ENCODE measurements at regions not wholly inside any gene's neighbourhood (a gene's known extent, or its start where the extent isn't known, plus 50 kb on each side); places are given as distances from the start of the nearest gene placed in this dataset.
A peak's percentile ranks its signal among the peaks of the same experiment; 100 is the strongest.

DNA sequence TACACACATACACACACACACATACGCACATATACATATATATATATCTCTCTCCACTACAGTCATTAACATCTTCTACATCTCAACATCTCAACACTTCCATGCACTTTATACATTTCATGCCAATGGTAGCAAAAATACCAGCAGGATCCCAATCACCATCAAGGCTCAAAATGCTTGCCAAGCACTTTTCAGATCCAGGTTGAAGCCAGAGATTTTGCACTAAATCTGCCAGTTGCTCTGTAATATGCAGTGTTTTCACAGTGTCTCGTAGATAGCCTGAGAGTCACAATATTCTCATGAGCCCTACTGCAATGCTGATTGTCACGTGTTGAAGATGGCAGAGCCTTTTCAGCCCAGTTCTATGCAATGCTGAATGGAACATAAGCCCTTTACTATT is 1140.9 kb upstream of the C9orf72 start:
- Histone ChIP-seq H3K4me2 (ENCODE audit: low read length, poor library complexity, severe bottlenecking) (no peak overlapping the region), H3K23ac (ENCODE audit: low read length in 2 of 2) (no peak overlapping the region), H3K9ac (ENCODE audit: low read length) (no peak overlapping the region), H2BK12ac (ENCODE audit: low read length in 2 of 2) (no peak overlapping the region), H3K36me3 (ENCODE audit: control insufficient read depth in 1 of 2, insufficient read depth in 2 of 2, low read depth in 1 of 2, low read length in 2 of 2) (no peaks in the 10 kb centered on the region), H3K18ac (ENCODE audit: low read depth in 1 of 2, low read length in 2 of 2) (no peak overlapping the region), H3K79me1 (replicated peaks; ENCODE audit: low read length, poor library complexity, severe bottlenecking) (no peaks in the 10 kb centered on the region), H2BK15ac (ENCODE audit: low read depth, poor library complexity, severe bottlenecking) (no peak overlapping the region), H3K4me1 (ENCODE audit: control insufficient read depth, insufficient read depth, low read depth, low read length) (no peaks in the 10 kb centered on the region), H2AFZ (ENCODE audit: low read depth, low read length) (no peak overlapping the region), H3K4ac (ENCODE audit: low read depth in 1 of 2, low read length in 2 of 2) (no peak overlapping the region), H3K14ac (ENCODE audit: low read length in 2 of 2) (no peak overlapping the region), H3K9me3 (ENCODE audit: control insufficient read depth, low read length) (no peaks in the 10 kb centered on the region), H3K4me3 (ENCODE audit: insufficient read depth in 1 of 2, low read depth in 1 of 2, low read length in 2 of 2) (no peak overlapping the region), H3K27ac (ENCODE audit: low read length, poor library complexity, severe bottlenecking) (no peak overlapping the region), H3K27me3 (ENCODE audit: control insufficient read depth in 1 of 2, insufficient read depth in 1 of 2, low read length in 2 of 2) (no peaks in the 10 kb centered on the region), H4K91ac (ENCODE audit: low read length) (no peak overlapping the region), H2AK5ac (ENCODE audit: low read length, severe bottlenecking) (no peak overlapping the region), H2BK120ac (ENCODE audit: low read depth, low read length) (no peak overlapping the region), H2BK5ac (ENCODE audit: low read depth, low read length, poor library complexity, severe bottlenecking) (no peak overlapping the region), H4K8ac (ENCODE audit: low read length) (no peak overlapping the region)
- WGBS, result 80% methylated on average over 3 of the region's 3 CpGs
- DNase-seq, result no peak

GRCh38 chr9:28718226-28718625 is 1144.9 kb upstream of the C9orf72 start:
- no peak overlapping the region for H2BK12ac ChIP-seq (ENCODE audit: low read length in 2 of 2)
- H3K18ac ChIP-seq (ENCODE audit: low read depth in 1 of 2, low read length in 2 of 2), result no peak overlapping the region
- no peak overlapping the region for H3K9ac ChIP-seq (ENCODE audit: low read length)

GRCh38 chr9:28720746-28721145 is 1147.5 kb upstream of the C9orf72 start:
- Histone ChIP-seq H3K14ac (ENCODE audit: low read length in 2 of 2) (no peak overlapping the region), H2BK15ac (ENCODE audit: low read depth, poor library complexity, severe bottlenecking) (no peak overlapping the region), H3K18ac (ENCODE audit: low read depth in 1 of 2, low read length in 2 of 2) (no peak overlapping the region), H3K79me1 (replicated peaks; ENCODE audit: low read length, poor library complexity, severe bottlenecking) (no peaks in the 10 kb centered on the region), H2AK5ac (ENCODE audit: low read length, severe bottlenecking) (no peak overlapping the region), H3K4ac (ENCODE audit: low read depth in 1 of 2, low read length in 2 of 2) (no peak overlapping the region), H4K8ac (ENCODE audit: low read length) (no peak overlapping the region), H2BK120ac (ENCODE audit: low read depth, low read length) (no peak overlapping the region), H3K27ac (ENCODE audit: low read length, poor library complexity, severe bottlenecking) (no peak overlapping the region), H2BK5ac (ENCODE audit: low read depth, low read length, poor library complexity, severe bottlenecking) (no peak overlapping the region), H4K91ac (ENCODE audit: low read length) (no peak overlapping the region), H2BK12ac (ENCODE audit: low read length in 2 of 2) (no peak overlapping the region), H3K27me3 (ENCODE audit: control insufficient read depth in 1 of 2, insufficient read depth in 1 of 2, low read length in 2 of 2) (no peaks in the 10 kb centered on the region), H3K23ac (ENCODE audit: low read length in 2 of 2) (no peak overlapping the region), H3K4me3 (ENCODE audit: insufficient read depth in 1 of 2, low read depth in 1 of 2, low read length in 2 of 2) (no peak overlapping the region), H3K9ac (ENCODE audit: low read length) (no peak overlapping the region), H3K4me1 (ENCODE audit: control insufficient read depth, insufficient read depth, low read depth, low read length) (no peaks in the 10 kb centered on the region), H3K9me3 (ENCODE audit: control insufficient read depth, low read length) (no peaks in the 10 kb centered on the region), H3K4me2 (ENCODE audit: low read length, poor library complexity, severe bottlenecking) (no peak overlapping the region), H2AFZ (ENCODE audit: low read depth, low read length) (no peak overlapping the region), H3K36me3 (ENCODE audit: control insufficient read depth in 1 of 2, insufficient read depth in 2 of 2, low read depth in 1 of 2, low read length in 2 of 2) (no peaks in the 10 kb centered on the region)
- DNase-seq, result no peak
- WGBS, result no CpG with 5 or more reads among the region's 1 CpG

More at GRCh38 chr9:28718226-28718625, 1144.9 kb upstream of the C9orf72 start:
- H2BK120ac ChIP-seq (ENCODE audit: low read depth, low read length), result no peak overlapping the region
- DNase-seq, result no peak
- H2BK5ac ChIP-seq (ENCODE audit: low read depth, low read length, poor library complexity, severe bottlenecking), result no peak overlapping the region
- no peaks in the 10 kb centered on the region for H3K4me1 ChIP-seq (ENCODE audit: control insufficient read depth, insufficient read depth, low read depth, low read length)
- H2AK5ac ChIP-seq (ENCODE audit: low read length, severe bottlenecking), result no peak overlapping the region
- H3K23ac ChIP-seq (ENCODE audit: low read length in 2 of 2), result no peak overlapping the region
- no peaks in the 10 kb centered on the region for H3K27me3 ChIP-seq (ENCODE audit: control insufficient read depth in 1 of 2, insufficient read depth in 1 of 2, low read length in 2 of 2)
- H2BK15ac ChIP-seq (ENCODE audit: low read depth, poor library complexity, severe bottlenecking), result no peak overlapping the region
- H3K4me2 ChIP-seq (ENCODE audit: low read length, poor library complexity, severe bottlenecking), result no peak overlapping the region
- no peaks in the 10 kb centered on the region for H3K36me3 ChIP-seq (ENCODE audit: control insufficient read depth in 1 of 2, insufficient read depth in 2 of 2, low read depth in 1 of 2, low read length in 2 of 2)
- H3K9me3 ChIP-seq (ENCODE audit: control insufficient read depth, low read length), result no peaks in the 10 kb centered on the region
- H3K27ac ChIP-seq (ENCODE audit: low read length, poor library complexity, severe bottlenecking), result no peak overlapping the region
- no peak overlapping the region for H4K91ac ChIP-seq (ENCODE audit: low read length)
- H3K4me3 ChIP-seq (ENCODE audit: insufficient read depth in 1 of 2, low read depth in 1 of 2, low read length in 2 of 2), result no peak overlapping the region
- H4K8ac ChIP-seq (ENCODE audit: low read length), result no peak overlapping the region
- whole genome bisulfite sequencing, result 77% methylated on average over 1 of the region's 1 CpG
- no peak overlapping the region for H3K14ac ChIP-seq (ENCODE audit: low read length in 2 of 2)
- H2AFZ ChIP-seq (ENCODE audit: low read depth, low read length), result no peak overlapping the region
- H3K4ac ChIP-seq (ENCODE audit: low read depth in 1 of 2, low read length in 2 of 2), result no peak overlapping the region
- no peaks in the 10 kb centered on the region for H3K79me1 ChIP-seq (replicated peaks; ENCODE audit: low read length, poor library complexity, severe bottlenecking)

DNA sequence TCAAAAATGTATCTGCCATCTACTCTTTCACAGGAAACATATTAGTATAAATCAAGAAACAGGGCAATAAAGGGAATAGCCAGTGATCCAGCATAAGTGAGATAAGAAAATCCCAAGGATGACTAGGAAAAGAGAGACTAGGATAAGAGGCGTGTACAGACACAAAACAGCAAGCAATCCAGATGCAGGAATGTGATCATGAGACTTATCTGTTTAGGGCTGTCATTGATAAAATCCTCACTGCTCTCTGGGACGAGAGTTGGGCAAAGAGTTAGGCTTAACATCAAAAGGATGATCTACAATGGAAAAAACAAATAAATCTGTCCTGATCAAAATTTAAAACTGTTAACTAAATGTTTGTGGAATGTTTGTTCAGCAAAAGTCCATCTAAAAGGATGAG is 1156.8 kb upstream of the C9orf72 start:
- H3K4me1 ChIP-seq (ENCODE audit: control insufficient read depth, insufficient read depth, low read depth, low read length), result no peaks in the 10 kb centered on the region
- no peaks in the 10 kb centered on the region for H3K36me3 ChIP-seq (ENCODE audit: control insufficient read depth in 1 of 2, insufficient read depth in 2 of 2, low read depth in 1 of 2, low read length in 2 of 2)
- H3K18ac ChIP-seq (ENCODE audit: low read depth in 1 of 2, low read length in 2 of 2), result no peak overlapping the region
- no peak overlapping the region for H2AK5ac ChIP-seq (ENCODE audit: low read length, severe bottlenecking)
- H2BK12ac ChIP-seq (ENCODE audit: low read length in 2 of 2), result no peak overlapping the region
- H3K4ac ChIP-seq (ENCODE audit: low read depth in 1 of 2, low read length in 2 of 2), result no peak overlapping the region
- H2BK5ac ChIP-seq (ENCODE audit: low read depth, low read length, poor library complexity, severe bottlenecking), result no peak overlapping the region
- no peak overlapping the region for H4K8ac ChIP-seq (ENCODE audit: low read length)
- H2BK120ac ChIP-seq (ENCODE audit: low read depth, low read length), result no peak overlapping the region
- H3K4me3 ChIP-seq (ENCODE audit: insufficient read depth in 1 of 2, low read depth in 1 of 2, low read length in 2 of 2), result no peak overlapping the region
- H3K27me3 ChIP-seq (ENCODE audit: control insufficient read depth in 1 of 2, insufficient read depth in 1 of 2, low read length in 2 of 2), result no peaks in the 10 kb centered on the region
- 36% methylated on average over 2 of the region's 2 CpGs for WGBS
- H3K27ac ChIP-seq (ENCODE audit: low read length, poor library complexity, severe bottlenecking), result no peak overlapping the region
- no peak overlapping the region for H3K23ac ChIP-seq (ENCODE audit: low read length in 2 of 2)
- H3K9ac ChIP-seq (ENCODE audit: low read length), result no peak overlapping the region
- H3K9me3 ChIP-seq (ENCODE audit: control insufficient read depth, low read length), result no peaks in the 10 kb centered on the region
- DNase-seq, result peak; percentile 1
- H4K91ac ChIP-seq (ENCODE audit: low read length), result no peak overlapping the region
- no peak overlapping the region for H2BK15ac ChIP-seq (ENCODE audit: low read depth, poor library complexity, severe bottlenecking)
- no peaks in the 10 kb centered on the region for H3K79me1 ChIP-seq (replicated peaks; ENCODE audit: low read length, poor library complexity, severe bottlenecking)
- H3K4me2 ChIP-seq (ENCODE audit: low read length, poor library complexity, severe bottlenecking), result no peak overlapping the region
- no peak overlapping the region for H3K14ac ChIP-seq (ENCODE audit: low read length in 2 of 2)
- no peak overlapping the region for H2AFZ ChIP-seq (ENCODE audit: low read depth, low read length)
